Testis (tissue), 2 donors: ENCODE measurements at regions not wholly inside any gene's neighbourhood (a gene's known extent, or its start where the extent isn't known, plus 50 kb on each side); places are given as distances from the start of the nearest gene placed in this dataset.

Source experiments
- CTCF ChIP-seq, 3 experiments: fragments of 450-650 bp in 2 of 3; fragments of 200-600 bp in 1 of 3; sonication (generic) in 1 of 3; IDR thresholded peaks; one replicate each; pipeline ENCODE4 v1.5.1; 2016 to 2019; ENCODE audit warnings: antibody characterized with exemption in 3 of 3, mild to moderate bottlenecking in 2 of 3, moderate library complexity in 1 of 3
- POLR2A ChIP-seq: fragments of 450-650 bp; IDR thresholded peaks from one replicate; pipeline ENCODE4 v1.6.1; 2017; ENCODE audit warnings: antibody characterized with exemption, mild to moderate bottlenecking, moderate library complexity

GRCh38 chr18:69222089-69222488 is 178.6 kb upstream of the DOK6 start:
- TF ChIP-seq POLR2A: no peak
- TF ChIP-seq CTCF (IDR thresholded peaks at IDR 0.05): no peak
